Heart left ventricle (tissue), 13 donors: ENCODE measurements at regions not wholly inside any gene's neighbourhood (a gene's known extent, or its start where the extent isn't known, plus 50 kb on each side); places are given as distances from the start of the nearest gene placed in this dataset.

Experiments
- POLR2A ChIP-seq, 2 donors: fragments of 450-650 bp; IDR thresholded peaks; one replicate each; pipeline ENCODE4 v1.6.1; 2017; ENCODE audit warnings: antibody characterized with exemption in 2 of 2, mild to moderate bottlenecking in 2 of 2, moderate library complexity in 2 of 2
- TF ChIP-seq, protein P1 (sequence below), 12 donors: fragments of 200-600 bp; sonication (generic) in 4 of 12; IDR thresholded peaks; one replicate each; pipeline versions ENCODE4 v1.5.0 to v1.8.0; 2018 to 2022; ENCODE audit warnings: antibody characterized with exemption in 12 of 12, mild to moderate bottlenecking in 5 of 12
- donor health status: ischemic (EF 13 %, LVEDD 7.1; RV severe dilation, severe dysfunction).
- donor health status: DM: no; HTN: yes; CAD: no.
- donor health status: DM: no; HTN: no; CAD: no.
- donor health status: ischemic (EF 25% LVEDD 6.9; RV normal size, moderate dysfunction).
- donor health status: ischemic (EF 25% LVEDD 5.7; RV mildly dilated, moderate dysfunction).
- donor health status: ischemic (EF 35%, LVEDD 5.7; RV mildly dilated, moderate dysfunction).
- donor health status: nonischemic (EF 11% LVEDD 7.7; RV severe dilation, severe dysfunction).
- donor health status: DM: yes; HTN: yes; CAD: no.
- donor health status: PGD.
- donor health status: ischemic (EF 29% LVEDD 5.4; RV normal size, mild dysfunction).
- donor health status: nonischemic (EF 23%, LVEDD 6.1; RV moderate dilation, normal function).

GRCh38 chrX:139079789-139080188, 368.3 kb upstream of the FGF13 start:
- TF ChIP-seq, protein P1, sequence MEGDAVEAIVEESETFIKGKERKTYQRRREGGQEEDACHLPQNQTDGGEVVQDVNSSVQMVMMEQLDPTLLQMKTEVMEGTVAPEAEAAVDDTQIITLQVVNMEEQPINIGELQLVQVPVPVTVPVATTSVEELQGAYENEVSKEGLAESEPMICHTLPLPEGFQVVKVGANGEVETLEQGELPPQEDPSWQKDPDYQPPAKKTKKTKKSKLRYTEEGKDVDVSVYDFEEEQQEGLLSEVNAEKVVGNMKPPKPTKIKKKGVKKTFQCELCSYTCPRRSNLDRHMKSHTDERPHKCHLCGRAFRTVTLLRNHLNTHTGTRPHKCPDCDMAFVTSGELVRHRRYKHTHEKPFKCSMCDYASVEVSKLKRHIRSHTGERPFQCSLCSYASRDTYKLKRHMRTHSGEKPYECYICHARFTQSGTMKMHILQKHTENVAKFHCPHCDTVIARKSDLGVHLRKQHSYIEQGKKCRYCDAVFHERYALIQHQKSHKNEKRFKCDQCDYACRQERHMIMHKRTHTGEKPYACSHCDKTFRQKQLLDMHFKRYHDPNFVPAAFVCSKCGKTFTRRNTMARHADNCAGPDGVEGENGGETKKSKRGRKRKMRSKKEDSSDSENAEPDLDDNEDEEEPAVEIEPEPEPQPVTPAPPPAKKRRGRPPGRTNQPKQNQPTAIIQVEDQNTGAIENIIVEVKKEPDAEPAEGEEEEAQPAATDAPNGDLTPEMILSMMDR (IDR thresholded peaks at IDR 0.05) = no peak
- TF ChIP-seq POLR2A (IDR thresholded peaks at IDR 0.05) = no peak
